ENCODE measurements at regions not wholly inside any gene's neighbourhood (a gene's known extent, or its start where the extent isn't known, plus 50 kb on each side); places are given as distances from the start of the nearest gene placed in this dataset.

DNA sequence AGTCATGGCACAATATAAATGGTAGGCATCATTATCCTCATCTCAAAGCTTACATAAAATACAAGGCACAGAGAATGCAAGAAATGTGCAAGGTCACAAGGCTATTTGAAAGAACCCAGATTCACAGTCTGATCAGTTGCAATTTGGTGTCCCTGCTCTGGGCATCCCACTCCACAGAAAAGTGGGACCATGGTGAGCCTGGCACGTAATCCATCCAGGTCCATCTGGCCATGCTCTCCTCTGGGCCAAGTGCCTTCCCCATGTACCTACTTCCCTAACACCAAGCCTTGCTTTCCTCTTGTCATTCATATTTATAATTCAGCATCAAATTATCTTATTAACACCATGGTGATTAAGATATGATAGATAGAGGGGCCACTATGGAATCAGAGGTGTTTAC lies 390.0 kb downstream of the CDH11 start:
- TF ChIP-seq, protein P1, sequence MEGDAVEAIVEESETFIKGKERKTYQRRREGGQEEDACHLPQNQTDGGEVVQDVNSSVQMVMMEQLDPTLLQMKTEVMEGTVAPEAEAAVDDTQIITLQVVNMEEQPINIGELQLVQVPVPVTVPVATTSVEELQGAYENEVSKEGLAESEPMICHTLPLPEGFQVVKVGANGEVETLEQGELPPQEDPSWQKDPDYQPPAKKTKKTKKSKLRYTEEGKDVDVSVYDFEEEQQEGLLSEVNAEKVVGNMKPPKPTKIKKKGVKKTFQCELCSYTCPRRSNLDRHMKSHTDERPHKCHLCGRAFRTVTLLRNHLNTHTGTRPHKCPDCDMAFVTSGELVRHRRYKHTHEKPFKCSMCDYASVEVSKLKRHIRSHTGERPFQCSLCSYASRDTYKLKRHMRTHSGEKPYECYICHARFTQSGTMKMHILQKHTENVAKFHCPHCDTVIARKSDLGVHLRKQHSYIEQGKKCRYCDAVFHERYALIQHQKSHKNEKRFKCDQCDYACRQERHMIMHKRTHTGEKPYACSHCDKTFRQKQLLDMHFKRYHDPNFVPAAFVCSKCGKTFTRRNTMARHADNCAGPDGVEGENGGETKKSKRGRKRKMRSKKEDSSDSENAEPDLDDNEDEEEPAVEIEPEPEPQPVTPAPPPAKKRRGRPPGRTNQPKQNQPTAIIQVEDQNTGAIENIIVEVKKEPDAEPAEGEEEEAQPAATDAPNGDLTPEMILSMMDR (IDR thresholded peaks at IDR 0.05 in 2 of 3, conservative IDR thresholded peaks at IDR 0.05 in 1 of 3; ENCODE audit: control insufficient read depth in 2 of 3, extremely low read depth in 1 of 3, insufficient read depth in 1 of 3, low read depth in 3 of 3, low read length in 3 of 3), result no peak
- TF ChIP-seq CBX5 (IDR thresholded peaks at IDR 0.05; ENCODE audit: low read depth) (no peak), POLR2A (IDR thresholded peaks at IDR 0.05; ENCODE audit: low read depth, low read length) (no peak), HDGF (IDR thresholded peaks at IDR 0.05) (no peak)
